GM12874 (cell line): ENCODE measurements at regions not wholly inside any gene's neighbourhood (a gene's known extent, or its start where the extent isn't known, plus 50 kb on each side); places are given as distances from the start of the nearest gene placed in this dataset.

Experiments used
- CTCF ChIP-seq: IDR thresholded peaks from 2 replicates; pipeline ENCODE4 v1.5.1; 2011; ENCODE audit warnings: low read depth, mild to moderate bottlenecking, control low read depth, low read length, moderate library complexity; ENCODE audit not compliant: insufficient read depth

- no peak for TF ChIP-seq CTCF
Measured at GRCh38 chr5:90133941-90134340, 275.6 kb downstream of the CETN3 start.

GRCh38 chr5:90131383-90132133 lies 278.0 kb downstream of the CETN3 start:
- TF ChIP-seq CTCF, result no peak

- TF ChIP-seq CTCF, result no peak
Measured at GRCh38 chr5:90128551-90128950, 281.0 kb downstream of the CETN3 start.

- TF ChIP-seq CTCF, result no peak
Measured at GRCh38 chr5:90119531-90119971, 290.0 kb downstream of the CETN3 start.

- no peak for TF ChIP-seq CTCF
Measured at GRCh38 chr5:90117005-90117404, 292.6 kb downstream of the CETN3 start.

GRCh38 chr5:90113108-90113507 lies 296.4 kb downstream of the CETN3 start:
- no peak for TF ChIP-seq CTCF

GRCh38 chr5:90112033-90112692 lies 297.4 kb downstream of the CETN3 start:
- no peak for TF ChIP-seq CTCF
